ENCODE measurements at regions not wholly inside any gene's neighbourhood (a gene's known extent, or its start where the extent isn't known, plus 50 kb on each side); places are given as distances from the start of the nearest gene placed in this dataset.
"Not testable (repeated sequence)": the region's sequence is repeated elsewhere in the genome, so short reads cannot be mapped to it uniquely, and the experiment has no call there.

GRCh38 chr6:157727629-157728182, 95.3 kb upstream of the SNX9 start:
- intact Hi-C loops (cut with DNase I), result no loop called here
- peak overlapping the region in 1 of 2 donors; percentile 59 for H3K27ac ChIP-seq
- no peak overlapping the region for H3K4me3 ChIP-seq
- peaks cover 0 to 8% of the 10 kb centered on the region in 2 donors for H3K4me1 ChIP-seq
- no peak for TF ChIP-seq CTCF (IDR thresholded peaks at IDR 0.05)
- no peaks in the 10 kb centered on the region for H3K36me3 ChIP-seq
- peaks cover 0 to 14% of the 10 kb centered on the region in 2 donors for H3K9me3 ChIP-seq
- DNase-seq (ENCODE audit: low spot score in 2 of 2), result no peak
- H3K27me3 ChIP-seq, result no peaks in the 10 kb centered on the region

GRCh38 chr6:157728183-157728881, 94.7 kb upstream of the SNX9 start:
- no peaks in the 10 kb centered on the region for H3K27me3 ChIP-seq
- intact Hi-C loops (cut with DNase I), result no loop called here
- peaks cover 0 to 5% of the 10 kb centered on the region in 2 donors for H3K4me1 ChIP-seq
- TF ChIP-seq CTCF (IDR thresholded peaks at IDR 0.05), result no peak
- H3K4me3 ChIP-seq, result no peak overlapping the region
- no peak for DNase-seq (ENCODE audit: low spot score in 2 of 2)
- peaks cover 0 to 14% of the 10 kb centered on the region in 2 donors for H3K9me3 ChIP-seq
- H3K27ac ChIP-seq, result no peak overlapping the region
- no peaks in the 10 kb centered on the region for H3K36me3 ChIP-seq

- no peaks in the 10 kb centered on the region for H3K4me1 ChIP-seq
- intact Hi-C loops (cut with DNase I), result no loop called here
- H3K4me3 ChIP-seq, result no peak overlapping the region
- TF ChIP-seq CTCF (IDR thresholded peaks at IDR 0.05), result no peak
- DNase-seq (ENCODE audit: low spot score in 2 of 2), result no peak
- no peaks in the 10 kb centered on the region for H3K9me3 ChIP-seq
- no peaks in the 10 kb centered on the region for H3K27me3 ChIP-seq
- H3K27ac ChIP-seq, result no peak overlapping the region
- no peaks in the 10 kb centered on the region for H3K36me3 ChIP-seq
Measured at GRCh38 chr6:157731221-157731620, 91.8 kb upstream of the SNX9 start.

GRCh38 chr6:157732007-157732406, 91.0 kb upstream of the SNX9 start:
- TF ChIP-seq CTCF (IDR thresholded peaks at IDR 0.05), result no peak
- Histone ChIP-seq H3K9me3 (no peaks in the 10 kb centered on the region), H3K36me3 (no peaks in the 10 kb centered on the region), H3K27ac (no peak overlapping the region), H3K27me3 (no peaks in the 10 kb centered on the region), H3K4me1 (no peaks in the 10 kb centered on the region), H3K4me3 (no peak overlapping the region)
- no peak for DNase-seq (ENCODE audit: low spot score in 2 of 2)
- intact Hi-C loops (cut with DNase I), result no loop called here

- no peak for TF ChIP-seq CTCF (IDR thresholded peaks at IDR 0.05)
- Histone ChIP-seq H3K27ac (no peak overlapping the region), H3K4me3 (no peak overlapping the region), H3K9me3 (no peaks in the 10 kb centered on the region), H3K4me1 (no peaks in the 10 kb centered on the region), H3K36me3 (no peaks in the 10 kb centered on the region), H3K27me3 (no peaks in the 10 kb centered on the region)
- intact Hi-C loops (cut with DNase I), result no loop called here
- DNase-seq (ENCODE audit: low spot score in 2 of 2), result no peak
Measured at GRCh38 chr6:157732416-157733161, 90.5 kb upstream of the SNX9 start.

GRCh38 chr6:157736555-157736954, 86.5 kb upstream of the SNX9 start:
- H3K36me3 ChIP-seq; H3K27ac ChIP-seq; H3K9me3 ChIP-seq; H3K4me3 ChIP-seq; intact Hi-C loops (cut with DNase I); DNase-seq (ENCODE audit: low spot score in 2 of 2); H3K27me3 ChIP-seq; H3K4me1 ChIP-seq: not testable (repeated sequence)
